K562 (cell line): ENCODE measurements at regions not wholly inside any gene's neighbourhood (a gene's known extent, or its start where the extent isn't known, plus 50 kb on each side); places are given as distances from the start of the nearest gene placed in this dataset.

ENCODE experiments used
- ATAC-seq: fragments of 200-7000 bp; cut with Tn5 transposase; 3 replicates; pipeline ENCODE4 v1.9.1; 2020; ENCODE audit warnings: moderate library complexity
- BruUV-seq: library from RNA; stranded (reverse); fragments of 400-500 nt; replicated peaks from 2 replicates; lab custom pipeline; 2021; lab: Mats Ljungman, UMichigan
- CTCF ChIA-PET: fragments of 300-600 bp; formaldehyde crosslinking; extraction: SDS; loops from one replicate; lab custom pipeline; 2021; ENCODE audit warnings: low intra/inter-chr PET ratio; lab: Yijun Ruan, JAX
- POLR2A ChIA-PET: fragments of 300-600, 350-650 bp; sonication (Branson Sonifier 250); formaldehyde crosslinking; extraction: SDS; loops from one replicate; lab custom pipeline; 2021; ENCODE audit warnings: antibody characterized with exemption, inconsistent platforms; lab: Yijun Ruan, JAX
- DNase-seq, 4 experiments: peaks; one replicate each; pipeline versions ENCODE4 v3.0.0 to v3.0.0-alpha.2; 2011 to 2018; ENCODE audit warnings: low spot score in 3 of 4, mixed read lengths in 3 of 4; ENCODE audit errors: extremely low read depth in 1 of 4
- FAIRE-seq: peaks from 2 replicates; lab custom pipeline; 2011; peaks lifted over from hg19 to GRCh38; lab: Jason Lieb, UNC
- H2AFZ ChIP-seq: 2 replicates; pipeline ENCODE4 v1.6.0; 2011; ENCODE audit warnings: low read depth, low read length, control low read depth, inconsistent platforms
- H3K27ac ChIP-seq: fragments of 200-600 bp; 3 replicates; pipeline ENCODE4 v1.8.0; 2011; ENCODE audit warnings: low read depth, mild to moderate bottlenecking, control low read depth, inconsistent platforms, low read length, moderate library complexity, mixed read lengths; ENCODE audit errors: extremely low read depth
- H3K27me3 ChIP-seq, 2 experiments: fragments of 300-600 bp in 1 of 2; 2 replicates in 1 of 2; 3 replicates in 1 of 2; pipeline versions ENCODE4 v1.6.0 to v1.8.0; 2011; ENCODE audit warnings: inconsistent platforms in 2 of 2, low read length in 2 of 2, mild to moderate bottlenecking in 1 of 2, mixed read lengths in 1 of 2, moderate library complexity in 1 of 2; ENCODE audit not compliant: control insufficient read depth in 2 of 2, insufficient read depth in 2 of 2
- H3K36me3 ChIP-seq: fragments of 300-600 bp; 3 replicates; pipeline ENCODE4 v1.8.0; 2011; ENCODE audit warnings: mild to moderate bottlenecking, low read length, inconsistent platforms; ENCODE audit not compliant: control insufficient read depth, insufficient read depth
- H3K4me1 ChIP-seq, 2 experiments: fragments of 200-600 bp in 1 of 2; replicated peaks in 1 of 2; 2 replicates in 1 of 2; 3 replicates in 1 of 2; pipeline versions ENCODE4 v1.5.1 to v1.8.0; 2011; ENCODE audit warnings: inconsistent platforms in 2 of 2, low read length in 2 of 2, mild to moderate bottlenecking in 1 of 2, mixed read lengths in 1 of 2, moderate library complexity in 1 of 2; ENCODE audit not compliant: control insufficient read depth in 2 of 2, insufficient read depth in 2 of 2
- H3K4me2 ChIP-seq: 2 replicates; pipeline ENCODE4 v1.6.1; 2011; ENCODE audit warnings: low read length, control low read depth, inconsistent platforms, mixed read lengths; ENCODE audit not compliant: insufficient read depth
- H3K4me3 ChIP-seq: fragments of 200-600 bp; sonication (generic), shearing (Covaris generic); 2 replicates; pipeline ENCODE4 v1.5.1; 2016; ENCODE audit warnings: control low read depth, inconsistent platforms
- H3K79me2 ChIP-seq: fragments of 200-600 bp; 3 replicates; pipeline ENCODE4 v1.8.0; 2011; ENCODE audit warnings: low read length, inconsistent platforms; ENCODE audit not compliant: control insufficient read depth, insufficient read depth
- H3K9ac ChIP-seq, 2 experiments: 2 replicates each; pipeline versions ENCODE4 v1.6.0 to v1.6.1; 2011; ENCODE audit warnings: low read depth in 2 of 2, low read length in 2 of 2, control low read depth in 1 of 2, inconsistent platforms in 1 of 2, mild to moderate bottlenecking in 1 of 2, mixed read lengths in 1 of 2; ENCODE audit not compliant: insufficient read depth in 1 of 2
- H3K9me1 ChIP-seq: one replicate; pipeline ENCODE4 v1.6.0; 2011; ENCODE audit warnings: inconsistent platforms, mild to moderate bottlenecking, low read length, moderate library complexity; ENCODE audit not compliant: control insufficient read depth, insufficient read depth
- H3K9me3 ChIP-seq: replicated peaks from 2 replicates; pipeline ENCODE4 v1.5.1; 2011; ENCODE audit warnings: low read depth, low read length, inconsistent platforms; ENCODE audit not compliant: control insufficient read depth, insufficient read depth
- H4K20me1 ChIP-seq: replicated peaks from 2 replicates; pipeline ENCODE4 v1.6.1; 2011; ENCODE audit warnings: low read length, inconsistent platforms, mixed read lengths; ENCODE audit not compliant: control insufficient read depth, insufficient read depth
- ETS2 ChIP-seq: IDR thresholded peaks from 2 replicates; pipeline ENCODE4 v1.6.1; 2016; ENCODE audit warnings: borderline replicate concordance, missing genetic modification characterization, mild to moderate bottlenecking, moderate library complexity, missing compliant biosample characterization; ENCODE audit not compliant: poor library complexity, severe bottlenecking
- KLF16 ChIP-seq: IDR thresholded peaks from 2 replicates; pipeline ENCODE4 v1.6.1; 2016; ENCODE audit warnings: antibody characterized with exemption
- SFPQ ChIP-seq: fragments of 200-400 bp; formaldehyde crosslinking; IDR thresholded peaks from 2 replicates; pipeline ENCODE4 v1.6.1; 2017; ENCODE audit warnings: mild to moderate bottlenecking, low read depth, low read length, moderate library complexity
- TAF1 ChIP-seq: IDR thresholded peaks from 2 replicates; pipeline ENCODE4 v1.6.1; 2011; ENCODE audit warnings: mild to moderate bottlenecking, low read length, moderate library complexity; ENCODE audit not compliant: insufficient read depth, control insufficient read depth, severe bottlenecking; ENCODE audit errors: extremely low read depth
- U2AF1 ChIP-seq: fragments of 200-400 bp; formaldehyde crosslinking; optimal IDR thresholded peaks from 2 replicates; pipeline ENCODE3; 2017; ENCODE audit warnings: mild to moderate bottlenecking, low read depth, low read length, moderate library complexity
- ZNF143 ChIP-seq: sonication (generic); formaldehyde crosslinking; IDR thresholded peaks from 2 replicates; pipeline ENCODE4 v1.9.0; 2022; ENCODE audit warnings: mild to moderate bottlenecking, missing genetic modification reagents
- WGBS: fragments of 100-300 bp; shearing (Covaris generic); methylation state at CpG from one replicate; pipeline ENCODE4 v1.1.6; 2016; ENCODE audit warnings: low coverage, mixed read lengths; ENCODE audit not compliant: insufficient coverage; ENCODE audit errors: missing lambda C conversion rate; 5-methylcytosine and 5-hydroxymethylcytosine counted together
- in situ Hi-C: fragments of 300-500 bp; cut with MboI; formaldehyde crosslinking; loops from 4 replicates; pipeline ENCODE4 v1.15.0; 2018; ENCODE audit warnings: inconsistent platforms, mixed read lengths
- intact Hi-C: fragments of 100-400 bp; cut with micrococcal nuclease; formaldehyde crosslinking; loops from 2 replicates; pipeline ENCODE4 v1.14.2; 2022
- TF ChIP-seq, protein P1 (sequence below): IDR thresholded peaks from 2 replicates; pipeline ENCODE4 v1.6.1; 2014; ENCODE audit warnings: antibody characterized with exemption
- TF ChIP-seq, protein P2 (sequence below): sonication (generic); formaldehyde crosslinking; IDR thresholded peaks from 2 replicates; pipeline ENCODE4 v1.8.0; 2022; ENCODE audit warnings: mild to moderate bottlenecking, missing genetic modification reagents
- TF ChIP-seq, protein P3 (sequence below): fragments of 450-650 bp; IDR thresholded peaks from one replicate; pipeline ENCODE4 v1.6.1; 2018; ENCODE audit warnings: mild to moderate bottlenecking, moderate library complexity; ENCODE audit not compliant: partially characterized antibody

DNA sequence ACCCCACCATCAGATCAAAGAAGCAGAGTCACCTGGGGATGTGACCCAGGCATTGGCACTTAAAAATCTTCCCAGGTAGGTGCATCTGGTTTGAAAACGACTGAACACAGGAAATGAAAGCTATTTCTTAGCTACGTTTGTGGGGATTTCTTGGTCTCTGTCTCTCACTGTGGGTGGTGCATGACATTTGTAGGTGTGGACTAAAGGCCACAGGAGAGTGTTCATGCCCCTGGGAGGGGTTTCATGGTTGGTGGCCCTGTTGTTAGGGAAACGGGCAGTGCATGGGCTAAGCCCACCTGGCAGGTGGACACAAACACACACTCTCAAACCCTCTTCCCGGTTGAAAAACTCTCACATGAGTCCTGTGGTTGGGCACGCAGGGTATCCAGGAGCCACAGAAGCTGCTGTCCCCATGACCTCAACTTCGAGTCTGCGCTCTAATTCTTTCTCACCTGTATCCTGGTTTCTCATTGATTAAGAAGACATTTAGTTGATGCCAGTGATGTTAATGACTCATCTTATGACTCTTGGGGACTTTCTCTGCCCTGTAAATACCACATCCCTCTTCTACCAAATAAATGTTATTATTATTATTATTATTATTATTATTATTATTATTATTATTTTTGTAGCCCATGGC, 119.4 kb downstream of the MRPS6 start:
- ChIA-PET CTCF (no interaction called here), POLR2A (no interaction called here)
- no peak overlapping the region for H3K9ac ChIP-seq
- WGBS: 36% methylated on average over 7 of the region's 7 CpGs
- intact Hi-C loops (no loop called here), in situ Hi-C loops (no loop called here)
- H3K27me3 ChIP-seq: no peaks in the 10 kb centered on the region
- FAIRE-seq (no peak), ATAC-seq (no peak), DNase-seq (no peak)
- H3K4me2 ChIP-seq: no peak overlapping the region
- H3K9me3 ChIP-seq: no peaks in the 10 kb centered on the region; the same call in 1 of the 2 replicates
- H3K4me3 ChIP-seq: no peak overlapping the region
- TF ChIP-seq, protein P1, sequence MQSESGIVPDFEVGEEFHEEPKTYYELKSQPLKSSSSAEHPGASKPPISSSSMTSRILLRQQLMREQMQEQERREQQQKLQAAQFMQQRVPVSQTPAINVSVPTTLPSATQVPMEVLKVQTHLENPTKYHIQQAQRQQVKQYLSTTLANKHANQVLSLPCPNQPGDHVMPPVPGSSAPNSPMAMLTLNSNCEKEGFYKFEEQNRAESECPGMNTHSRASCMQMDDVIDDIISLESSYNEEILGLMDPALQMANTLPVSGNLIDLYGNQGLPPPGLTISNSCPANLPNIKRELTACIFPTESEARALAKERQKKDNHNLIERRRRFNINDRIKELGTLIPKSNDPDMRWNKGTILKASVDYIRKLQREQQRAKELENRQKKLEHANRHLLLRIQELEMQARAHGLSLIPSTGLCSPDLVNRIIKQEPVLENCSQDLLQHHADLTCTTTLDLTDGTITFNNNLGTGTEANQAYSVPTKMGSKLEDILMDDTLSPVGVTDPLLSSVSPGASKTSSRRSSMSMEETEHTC: no peak
- no peaks in the 10 kb centered on the region for H3K36me3 ChIP-seq
- H3K9me1 ChIP-seq: no peaks in the 10 kb centered on the region
- no peaks in the 10 kb centered on the region for H4K20me1 ChIP-seq
- no TSS peak for BruUV-seq
- no peaks in the 10 kb centered on the region for H3K79me2 ChIP-seq
- no peak overlapping the region for H2AFZ ChIP-seq
- H3K4me1 ChIP-seq: peaks cover 0 to 23% of the 10 kb centered on the region in 2 experiments; a peak in 3 of 5 replicates
- H3K27ac ChIP-seq: no peak overlapping the region

DNA sequence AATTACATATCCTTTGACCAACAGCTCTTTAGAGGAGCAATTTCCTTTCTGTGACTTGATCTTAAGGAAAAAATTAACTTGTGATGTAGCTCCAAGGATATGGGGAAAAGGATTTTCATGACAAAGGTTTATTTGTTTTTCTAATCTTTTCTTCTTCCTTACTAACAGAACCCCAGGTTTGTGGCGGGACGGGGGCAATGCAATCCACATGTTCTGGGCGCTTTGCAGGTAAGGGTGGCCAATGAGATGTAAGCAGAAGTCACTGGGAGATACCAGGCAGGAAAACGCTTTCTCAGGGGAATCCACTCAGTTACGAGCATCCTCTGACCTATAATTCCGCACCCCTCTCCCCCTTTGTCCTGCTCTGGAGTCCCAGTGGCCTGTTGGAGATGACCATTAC, 122.0 kb downstream of the MRPS6 start:
- no peak overlapping the region for H2AFZ ChIP-seq
- FAIRE-seq: no peak
- ChIA-PET CTCF (no interaction called here), POLR2A (no interaction called here)
- no peak overlapping the region for H3K4me3 ChIP-seq
- H3K4me1 ChIP-seq: peaks cover 0 to 13% of the 10 kb centered on the region in 2 experiments; a peak in 3 of 5 replicates
- no peaks in the 10 kb centered on the region for H4K20me1 ChIP-seq
- no peak overlapping the region for H3K9ac ChIP-seq
- no peak overlapping the region for H3K4me2 ChIP-seq
- H3K36me3 ChIP-seq: no peaks in the 10 kb centered on the region
- in situ Hi-C loops (no loop called here), intact Hi-C loops (no loop called here)
- WGBS: 21% methylated on average over 6 of the region's 6 CpGs
- H3K27me3 ChIP-seq: no peaks in the 10 kb centered on the region
- no TSS peak for BruUV-seq
- no peak overlapping the region for H3K27ac ChIP-seq
- no peak for DNase-seq
- H3K9me1 ChIP-seq: no peaks in the 10 kb centered on the region
- H3K9me3 ChIP-seq: no peaks in the 10 kb centered on the region; the same call in 1 of the 2 replicates
- no peak for ATAC-seq
- no peaks in the 10 kb centered on the region for H3K79me2 ChIP-seq
- TF ChIP-seq ETS2 (tag) (no peak), TAF1 (no peak), ZNF143 (CRISPR knock-in tag) (no peak), U2AF1 (no peak), SFPQ (no peak), KLF16 (no peak)
- TF ChIP-seq, protein P2, sequence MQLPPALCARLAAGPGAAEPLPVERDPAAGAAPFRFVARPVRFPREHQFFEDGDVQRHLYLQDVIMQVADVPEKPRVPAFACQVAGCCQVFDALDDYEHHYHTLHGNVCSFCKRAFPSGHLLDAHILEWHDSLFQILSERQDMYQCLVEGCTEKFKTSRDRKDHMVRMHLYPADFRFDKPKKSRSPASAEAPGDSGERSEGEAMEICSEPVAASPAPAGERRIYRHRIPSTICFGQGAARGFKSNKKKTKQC: no peak
- TF ChIP-seq, protein P3, sequence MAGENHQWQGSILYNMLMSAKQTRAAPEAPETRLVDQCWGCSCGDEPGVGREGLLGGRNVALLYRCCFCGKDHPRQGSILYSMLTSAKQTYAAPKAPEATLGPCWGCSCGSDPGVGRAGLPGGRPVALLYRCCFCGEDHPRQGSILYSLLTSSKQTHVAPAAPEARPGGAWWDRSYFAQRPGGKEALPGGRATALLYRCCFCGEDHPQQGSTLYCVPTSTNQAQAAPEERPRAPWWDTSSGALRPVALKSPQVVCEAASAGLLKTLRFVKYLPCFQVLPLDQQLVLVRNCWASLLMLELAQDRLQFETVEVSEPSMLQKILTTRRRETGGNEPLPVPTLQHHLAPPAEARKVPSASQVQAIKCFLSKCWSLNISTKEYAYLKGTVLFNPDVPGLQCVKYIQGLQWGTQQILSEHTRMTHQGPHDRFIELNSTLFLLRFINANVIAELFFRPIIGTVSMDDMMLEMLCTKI: no peak
